GM12878 (cell line): ENCODE measurements at regions not wholly inside any gene's neighbourhood (a gene's known extent, or its start where the extent isn't known, plus 50 kb on each side); places are given as distances from the start of the nearest gene placed in this dataset.

Experiments used
- ATAC-seq: fragments of 200-7000 bp; cut with Tn5 transposase; 3 replicates; pipeline ENCODE4 v1.9.1; 2020; ENCODE audit warnings: mild to moderate bottlenecking, moderate library complexity
- BruUV-seq: library from RNA; stranded (reverse); fragments of 400-500 nt; replicated peaks from 2 replicates; lab custom pipeline; 2021; lab: Mats Ljungman, UMichigan
- CTCF ChIA-PET: fragments of 300-600 bp; sonication (Branson Sonifier 250); formaldehyde crosslinking; extraction: SDS; loops from one replicate; lab custom pipeline; 2021; ENCODE audit warnings: inconsistent platforms; lab: Yijun Ruan, JAX
- POLR2A ChIA-PET: fragments of 350-600 bp; formaldehyde crosslinking; extraction: SDS; loops from one replicate; lab custom pipeline; 2021; ENCODE audit warnings: inconsistent platforms; lab: Charles Lee
- RAD21 ChIA-PET: fragments of 300-600 bp; sonication (Branson Sonifier 250); formaldehyde crosslinking; loops from one replicate; lab custom pipeline; 2023; ENCODE audit warnings: antibody characterized with exemption; ENCODE audit not compliant: unreplicated experiment; lab: Charles Lee
- SMC1A ChIA-PET: fragments of 300-600 bp; sonication (Branson Sonifier 250); formaldehyde crosslinking; loops from one replicate; lab custom pipeline; 2023; ENCODE audit not compliant: unreplicated experiment, uncharacterized antibody; lab: Charles Lee
- DNase-seq: peaks from one replicate; pipeline ENCODE4 v3.0.0-alpha.2; 2011; ENCODE audit warnings: low read depth, low spot score
- FAIRE-seq: peaks from 3 replicates; lab custom pipeline; 2011; peaks lifted over from hg19 to GRCh38; lab: Jason Lieb, UNC
- H2AFZ ChIP-seq: 2 replicates; pipeline ENCODE4 v1.6.0; 2011; ENCODE audit warnings: low read depth, low read length, control low read depth; ENCODE audit not compliant: control insufficient read depth
- H3K27ac ChIP-seq: 2 replicates; pipeline ENCODE4 v1.5.1; 2011; ENCODE audit warnings: control low read depth; ENCODE audit not compliant: control insufficient read depth, insufficient read depth
- H3K27me3 ChIP-seq, 2 experiments: replicated peaks in 1 of 2; 2 replicates each; pipeline versions ENCODE4 v1.6.0 to v1.6.1; 2011; ENCODE audit warnings: low read length in 1 of 2; ENCODE audit not compliant: control insufficient read depth in 2 of 2, insufficient read depth in 2 of 2
- H3K36me3 ChIP-seq, 2 experiments: 2 replicates each; pipeline ENCODE4 v1.5.1; 2011; ENCODE audit warnings: low read length in 1 of 2; ENCODE audit not compliant: control insufficient read depth in 2 of 2, insufficient read depth in 2 of 2
- H3K4me1 ChIP-seq: 2 replicates; pipeline ENCODE4 v1.6.1; 2011; ENCODE audit warnings: mild to moderate bottlenecking, low read length, moderate library complexity, mixed read lengths; ENCODE audit not compliant: control insufficient read depth, insufficient read depth
- H3K4me2 ChIP-seq: 2 replicates; pipeline ENCODE4 v1.6.0; 2011; ENCODE audit warnings: control low read depth; ENCODE audit not compliant: control insufficient read depth, insufficient read depth
- H3K4me3 ChIP-seq: fragments of 200-600 bp; sonication (generic); 2 replicates; pipeline ENCODE4 v1.5.1; 2016
- H3K79me2 ChIP-seq: 2 replicates; pipeline ENCODE4 v1.6.0; 2011; ENCODE audit warnings: low read length; ENCODE audit not compliant: control insufficient read depth, insufficient read depth
- H3K9ac ChIP-seq: 2 replicates; pipeline ENCODE4 v1.8.0; 2011; ENCODE audit warnings: low read length, control low read depth, mixed read lengths; ENCODE audit not compliant: control insufficient read depth, insufficient read depth
- H3K9me3 ChIP-seq: replicated peaks from 3 replicates; pipeline ENCODE4 v1.5.1; 2011; ENCODE audit warnings: mild to moderate bottlenecking, low read length; ENCODE audit not compliant: control insufficient read depth, insufficient read depth
- H4K20me1 ChIP-seq: 2 replicates; pipeline ENCODE4 v1.6.0; 2011; ENCODE audit not compliant: control insufficient read depth, insufficient read depth
- BMI1 ChIP-seq: fragments of 450-650 bp; IDR thresholded peaks from 2 replicates; pipeline ENCODE4 v1.6.1; 2016; ENCODE audit warnings: mild to moderate bottlenecking, moderate library complexity, borderline replicate concordance
- CHD2 ChIP-seq: IDR thresholded peaks from 2 replicates; pipeline ENCODE4 v1.6.1; 2011; ENCODE audit warnings: low read depth, low read length, improper control_type of control experiment, borderline replicate concordance
- E2F8 ChIP-seq: fragments of 450-650 bp; IDR thresholded peaks from 2 replicates; pipeline ENCODE4 v1.6.1; 2018; ENCODE audit warnings: mild to moderate bottlenecking, low read depth, moderate library complexity; ENCODE audit not compliant: partially characterized antibody
- MXI1 ChIP-seq: fragments of 150-350 bp; IDR thresholded peaks from 2 replicates; pipeline ENCODE4 v1.6.1; 2011; ENCODE audit warnings: low read depth, mild to moderate bottlenecking, inconsistent platforms, low read length, improper control_type of control experiment
- RFX5 ChIP-seq: IDR thresholded peaks from 2 replicates; pipeline ENCODE4 v1.6.1; 2011; ENCODE audit warnings: low read depth, low read length, improper control_type of control experiment
- SMAD5 ChIP-seq: IDR thresholded peaks from 2 replicates; pipeline ENCODE4 v1.6.1; 2016; ENCODE audit warnings: antibody characterized with exemption, low read depth
- WRNIP1 ChIP-seq: IDR thresholded peaks from 2 replicates; pipeline ENCODE4 v1.6.1; 2011; ENCODE audit warnings: low read depth, low read length, improper control_type of control experiment, borderline replicate concordance
- ZNF217 ChIP-seq: fragments of 450-650 bp; IDR thresholded peaks from 2 replicates; pipeline ENCODE4 v1.6.1; 2017; ENCODE audit warnings: antibody characterized with exemption, mild to moderate bottlenecking
- WGBS: methylation state at CpG from one replicate; pipeline ENCODE4 v1.1.6; 2016; ENCODE audit warnings: low lambda C conversion rate; ENCODE audit not compliant: insufficient replicate concordance, insufficient coverage; ENCODE audit errors: missing lambda C conversion rate; 5-methylcytosine and 5-hydroxymethylcytosine counted together
- in situ Hi-C: fragments of 300-500 bp; cut with MboI; formaldehyde crosslinking; loops from 9 replicates; pipeline ENCODE4 v1.14.3; 2018; ENCODE audit warnings: mixed read lengths
- intact Hi-C: fragments of 100-400 bp; cut with micrococcal nuclease; formaldehyde crosslinking; loops from one replicate; pipeline ENCODE4 v1.14.2; 2022; ENCODE audit not compliant: unreplicated experiment
- TF ChIP-seq, protein P1 (sequence below): fragments of 150-350 bp; IDR thresholded peaks from 2 replicates; pipeline ENCODE4 v1.6.1; 2016; ENCODE audit warnings: low read depth, low read length
- TF ChIP-seq, protein P2 (sequence below): fragments of 450-650 bp; IDR thresholded peaks from 2 replicates; pipeline ENCODE4 v1.6.1; 2016; ENCODE audit warnings: mild to moderate bottlenecking, moderate library complexity, borderline replicate concordance

- no peak for TF ChIP-seq ZNF217
These were observed 85.4 kb downstream of the CH25H start (continued) for GRCh38 chr10:89121764-89122020.

DNA sequence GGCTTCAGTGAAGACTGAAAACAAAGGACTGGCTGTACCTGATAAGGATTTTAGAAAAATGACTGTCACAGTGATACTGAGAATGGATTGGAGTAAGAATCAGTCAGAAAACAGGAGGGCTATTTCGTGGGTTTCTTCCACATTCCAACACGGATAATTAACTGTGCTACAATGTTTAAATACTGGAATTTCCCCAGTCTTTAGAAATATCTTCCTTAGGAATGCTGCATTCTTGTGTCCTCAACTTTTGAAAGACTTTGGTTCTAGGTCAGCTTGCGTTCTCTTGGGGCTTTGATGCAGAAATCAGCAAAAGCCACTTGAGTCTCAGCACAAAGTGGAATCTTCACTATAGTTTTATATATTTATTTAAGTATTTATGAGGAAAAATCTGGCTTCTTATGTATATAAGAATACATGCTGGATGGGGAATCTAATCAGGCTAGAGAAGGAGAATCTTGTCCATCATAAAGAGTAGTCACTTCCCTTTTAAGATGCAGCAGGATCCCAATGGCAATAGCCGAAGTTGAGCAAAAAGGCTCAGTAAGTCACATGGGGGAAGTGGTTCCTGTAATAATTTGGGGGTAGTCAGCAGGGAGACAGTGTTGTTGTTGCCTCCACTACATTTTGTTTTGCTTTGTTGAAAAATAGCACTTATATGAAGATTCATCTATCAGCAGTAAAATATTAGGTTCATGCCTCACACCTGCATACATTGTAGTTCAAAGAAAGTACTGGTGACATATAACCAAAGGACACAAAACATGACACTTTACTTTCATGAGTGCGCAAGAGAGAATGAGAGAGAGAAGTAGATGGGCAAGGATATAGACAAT, 86.0 kb downstream of the CH25H start:
- Histone ChIP-seq H3K4me2 (no peak overlapping the region), H3K4me3 (no peak overlapping the region), H3K9ac (no peak overlapping the region), H3K79me2 (no peaks in the 10 kb centered on the region), H3K4me1 (no peaks in the 10 kb centered on the region), H3K9me3 (no peaks in the 10 kb centered on the region), H3K36me3 (no peaks in the 10 kb centered on the region), H3K27ac (no peak overlapping the region), H4K20me1 (no peaks in the 10 kb centered on the region), H3K27me3 (no peaks in the 10 kb centered on the region), H2AFZ (no peak overlapping the region)
- DNase-seq (no peak), ATAC-seq (no peak), FAIRE-seq (no peak)
- SMC1A ChIA-PET, result no interaction called here
- intact Hi-C loops, result no loop called here
- no TSS peak for BruUV-seq
- in situ Hi-C loops, result no loop called here
- POLR2A ChIA-PET, result no interaction called here
- RAD21 ChIA-PET, result no interaction called here
- 42% methylated on average over 5 of the region's 5 CpGs for WGBS
- CTCF ChIA-PET, result no interaction called here
- no peak for TF ChIP-seq RFX5
- TF ChIP-seq, protein P1, sequence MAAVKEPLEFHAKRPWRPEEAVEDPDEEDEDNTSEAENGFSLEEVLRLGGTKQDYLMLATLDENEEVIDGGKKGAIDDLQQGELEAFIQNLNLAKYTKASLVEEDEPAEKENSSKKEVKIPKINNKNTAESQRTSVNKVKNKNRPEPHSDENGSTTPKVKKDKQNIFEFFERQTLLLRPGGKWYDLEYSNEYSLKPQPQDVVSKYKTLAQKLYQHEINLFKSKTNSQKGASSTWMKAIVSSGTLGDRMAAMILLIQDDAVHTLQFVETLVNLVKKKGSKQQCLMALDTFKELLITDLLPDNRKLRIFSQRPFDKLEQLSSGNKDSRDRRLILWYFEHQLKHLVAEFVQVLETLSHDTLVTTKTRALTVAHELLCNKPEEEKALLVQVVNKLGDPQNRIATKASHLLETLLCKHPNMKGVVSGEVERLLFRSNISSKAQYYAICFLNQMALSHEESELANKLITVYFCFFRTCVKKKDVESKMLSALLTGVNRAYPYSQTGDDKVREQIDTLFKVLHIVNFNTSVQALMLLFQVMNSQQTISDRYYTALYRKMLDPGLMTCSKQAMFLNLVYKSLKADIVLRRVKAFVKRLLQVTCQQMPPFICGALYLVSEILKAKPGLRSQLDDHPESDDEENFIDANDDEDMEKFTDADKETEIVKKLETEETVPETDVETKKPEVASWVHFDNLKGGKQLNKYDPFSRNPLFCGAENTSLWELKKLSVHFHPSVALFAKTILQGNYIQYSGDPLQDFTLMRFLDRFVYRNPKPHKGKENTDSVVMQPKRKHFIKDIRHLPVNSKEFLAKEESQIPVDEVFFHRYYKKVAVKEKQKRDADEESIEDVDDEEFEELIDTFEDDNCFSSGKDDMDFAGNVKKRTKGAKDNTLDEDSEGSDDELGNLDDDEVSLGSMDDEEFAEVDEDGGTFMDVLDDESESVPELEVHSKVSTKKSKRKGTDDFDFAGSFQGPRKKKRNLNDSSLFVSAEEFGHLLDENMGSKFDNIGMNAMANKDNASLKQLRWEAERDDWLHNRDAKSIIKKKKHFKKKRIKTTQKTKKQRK, result no peak
- no peak for TF ChIP-seq BMI1
- TF ChIP-seq SMAD5, result no peak
- no peak for TF ChIP-seq MXI1
- TF ChIP-seq, protein P2, sequence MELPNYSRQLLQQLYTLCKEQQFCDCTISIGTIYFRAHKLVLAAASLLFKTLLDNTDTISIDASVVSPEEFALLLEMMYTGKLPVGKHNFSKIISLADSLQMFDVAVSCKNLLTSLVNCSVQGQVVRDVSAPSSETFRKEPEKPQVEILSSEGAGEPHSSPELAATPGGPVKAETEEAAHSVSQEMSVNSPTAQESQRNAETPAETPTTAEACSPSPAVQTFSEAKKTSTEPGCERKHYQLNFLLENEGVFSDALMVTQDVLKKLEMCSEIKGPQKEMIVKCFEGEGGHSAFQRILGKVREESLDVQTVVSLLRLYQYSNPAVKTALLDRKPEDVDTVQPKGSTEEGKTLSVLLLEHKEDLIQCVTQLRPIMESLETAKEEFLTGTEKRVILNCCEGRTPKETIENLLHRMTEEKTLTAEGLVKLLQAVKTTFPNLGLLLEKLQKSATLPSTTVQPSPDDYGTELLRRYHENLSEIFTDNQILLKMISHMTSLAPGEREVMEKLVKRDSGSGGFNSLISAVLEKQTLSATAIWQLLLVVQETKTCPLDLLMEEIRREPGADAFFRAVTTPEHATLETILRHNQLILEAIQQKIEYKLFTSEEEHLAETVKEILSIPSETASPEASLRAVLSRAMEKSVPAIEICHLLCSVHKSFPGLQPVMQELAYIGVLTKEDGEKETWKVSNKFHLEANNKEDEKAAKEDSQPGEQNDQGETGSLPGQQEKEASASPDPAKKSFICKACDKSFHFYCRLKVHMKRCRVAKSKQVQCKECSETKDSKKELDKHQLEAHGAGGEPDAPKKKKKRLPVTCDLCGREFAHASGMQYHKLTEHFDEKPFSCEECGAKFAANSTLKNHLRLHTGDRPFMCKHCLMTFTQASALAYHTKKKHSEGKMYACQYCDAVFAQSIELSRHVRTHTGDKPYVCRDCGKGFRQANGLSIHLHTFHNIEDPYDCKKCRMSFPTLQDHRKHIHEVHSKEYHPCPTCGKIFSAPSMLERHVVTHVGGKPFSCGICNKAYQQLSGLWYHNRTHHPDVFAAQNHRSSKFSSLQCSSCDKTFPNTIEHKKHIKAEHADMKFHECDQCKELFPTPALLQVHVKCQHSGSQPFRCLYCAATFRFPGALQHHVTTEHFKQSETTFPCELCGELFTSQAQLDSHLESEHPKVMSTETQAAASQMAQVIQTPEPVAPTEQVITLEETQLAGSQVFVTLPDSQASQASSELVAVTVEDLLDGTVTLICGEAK, result no peak
- no peak for TF ChIP-seq E2F8
- TF ChIP-seq CHD2, result no peak
- TF ChIP-seq WRNIP1, result no peak
